ENCODE measurements at regions not wholly inside any gene's neighbourhood (a gene's known extent, or its start where the extent isn't known, plus 50 kb on each side); places are given as distances from the start of the nearest gene placed in this dataset.

GRCh38 chr6:165167311-165167710 is 142.1 kb downstream of the C6orf118 start:
- TF ChIP-seq EZH2 (IDR thresholded peaks at IDR 0.05; ENCODE audit: insufficient read depth, poor library complexity, severe bottlenecking) (no peak), EZH2phosphoT487 (IDR thresholded peaks at IDR 0.05; ENCODE audit: insufficient read depth, low read depth) (no peak)
